SU-DHL-6 (cell line): ENCODE measurements at regions not wholly inside any gene's neighbourhood (a gene's known extent, or its start where the extent isn't known, plus 50 kb on each side); places are given as distances from the start of the nearest gene placed in this dataset.

Experiments used
- H2AFZ ChIP-seq: fragments of 200-600 bp; sonication (generic); 2 replicates; pipeline ENCODE4 v1.6.1; 2014; ENCODE audit warnings: low read depth, mild to moderate bottlenecking, moderate library complexity, mixed read lengths, antibody characterized with exemption, low read length; ENCODE audit not compliant: severe bottlenecking
- H3F3A ChIP-seq: fragments of 200-600 bp; shearing (Covaris generic); 2 replicates; pipeline ENCODE4 v1.6.0; 2016; ENCODE audit warnings: antibody characterized with exemption, mild to moderate bottlenecking; ENCODE audit not compliant: insufficient read depth
- H3K27ac ChIP-seq: fragments of 200-600 bp; sonication (generic); 2 replicates; pipeline ENCODE4 v1.5.1; 2016; ENCODE audit warnings: low read depth, mild to moderate bottlenecking, low read length, moderate library complexity, mixed read lengths
- H3K27me3 ChIP-seq: fragments of 200-600 bp; sonication (generic), shearing (Covaris generic); 2 replicates; pipeline ENCODE4 v1.6.0; 2014; ENCODE audit warnings: mild to moderate bottlenecking, low read length
- H3K36me3 ChIP-seq: fragments of 200-600 bp; sonication (generic); 2 replicates; pipeline ENCODE4 v1.6.1; 2014; ENCODE audit warnings: mild to moderate bottlenecking, low read length, mixed read lengths
- H3K4me2 ChIP-seq: fragments of 300-600, 200-600 bp; shearing (Covaris generic), sonication (generic); 2 replicates; pipeline ENCODE4 v1.6.0; 2014; ENCODE audit warnings: low read length, low read depth, mild to moderate bottlenecking; ENCODE audit not compliant: poor library complexity, severe bottlenecking
- H3K4me3 ChIP-seq: fragments of 200-600 bp; sonication (generic); 2 replicates; pipeline ENCODE4 v1.5.1; 2014; ENCODE audit warnings: antibody characterized with exemption, low read length, mild to moderate bottlenecking, mixed read lengths; ENCODE audit not compliant: insufficient read depth, poor library complexity, severe bottlenecking
- H3K79me2 ChIP-seq: fragments of 200-600 bp; sonication (generic); 2 replicates; pipeline ENCODE4 v1.6.1; 2014; ENCODE audit warnings: mild to moderate bottlenecking, low read length, moderate library complexity; ENCODE audit not compliant: insufficient read depth
- H3K9ac ChIP-seq: fragments of 200-600 bp; sonication (generic); 2 replicates; pipeline ENCODE4 v1.7.0; 2014; ENCODE audit warnings: mild to moderate bottlenecking, low read length
- H3K9me2 ChIP-seq: fragments of 200-600 bp; sonication (generic); replicated peaks from 2 replicates; pipeline ENCODE4 v1.6.1; 2014; ENCODE audit warnings: low read length; ENCODE audit not compliant: insufficient read depth
- H3K9me3 ChIP-seq: fragments of 200-600 bp; sonication (generic); 2 replicates; pipeline ENCODE4 v1.6.1; 2014; ENCODE audit warnings: low read length, mixed read lengths; ENCODE audit not compliant: insufficient read depth
- H4K20me1 ChIP-seq: fragments of 200-600 bp; sonication (generic); 2 replicates; pipeline ENCODE4 v1.6.1; 2014; ENCODE audit warnings: low read depth, mild to moderate bottlenecking, antibody characterized with exemption, low read length, moderate library complexity, mixed read lengths
- CTCF ChIP-seq: fragments of 200-600 bp; sonication (generic); IDR thresholded peaks from one replicate; pipeline ENCODE4 v1.5.1; 2017; ENCODE audit warnings: antibody characterized with exemption, mild to moderate bottlenecking, low read length, moderate library complexity; ENCODE audit not compliant: insufficient read depth, poor library complexity, severe bottlenecking
- EZH2phosphoT487 ChIP-seq: fragments of 200-600 bp; sonication (generic), shearing (Covaris generic); conservative IDR thresholded peaks from 2 replicates; pipeline ENCODE4 v1.6.1; 2018; ENCODE audit warnings: mild to moderate bottlenecking, antibody characterized with exemption, low read length, moderate library complexity, mixed read lengths

- Histone ChIP-seq H3K79me2 (no peaks in the 10 kb centered on the region), H3K9me2 (no peaks in the 10 kb centered on the region), H3K9me3 (no peaks in the 10 kb centered on the region), H3K36me3 (no peaks in the 10 kb centered on the region), H2AFZ (no peak overlapping the region), H3K27me3 (no peaks in the 10 kb centered on the region), H4K20me1 (no peaks in the 10 kb centered on the region), H3F3A (no peaks in the 10 kb centered on the region), H3K4me3 (no peak overlapping the region), H3K4me2 (no peak overlapping the region), H3K9ac (no peak overlapping the region), H3K27ac (no peak overlapping the region)
- TF ChIP-seq CTCF (no peak), EZH2phosphoT487 (no peak)
Measured at GRCh38 chr3:31369637-31370379, 162.9 kb upstream of the STT3B start.

- Histone ChIP-seq H3K4me3 (no peak overlapping the region), H3F3A (no peaks in the 10 kb centered on the region), H3K27ac (no peak overlapping the region), H4K20me1 (no peaks in the 10 kb centered on the region), H3K79me2 (no peaks in the 10 kb centered on the region), H3K9me3 (no peaks in the 10 kb centered on the region), H3K4me2 (no peak overlapping the region), H2AFZ (no peak overlapping the region), H3K27me3 (no peaks in the 10 kb centered on the region), H3K9me2 (no peaks in the 10 kb centered on the region), H3K9ac (no peak overlapping the region), H3K36me3 (no peaks in the 10 kb centered on the region)
- no peak for TF ChIP-seq CTCF
- TF ChIP-seq EZH2phosphoT487 = no peak
Measured at GRCh38 chr3:31370380-31370666, 162.4 kb upstream of the STT3B start.

- Histone ChIP-seq H3K36me3 (no peaks in the 10 kb centered on the region), H3K9me3 (no peaks in the 10 kb centered on the region), H3K9me2 (no peaks in the 10 kb centered on the region), H3K4me3 (no peak overlapping the region), H3K4me2 (no peak overlapping the region), H4K20me1 (no peaks in the 10 kb centered on the region), H3K27ac (no peak overlapping the region), H3K9ac (no peak overlapping the region), H2AFZ (no peak overlapping the region), H3F3A (no peaks in the 10 kb centered on the region), H3K79me2 (no peaks in the 10 kb centered on the region), H3K27me3 (0 out of 2 replicates have a peak, but pooled peaks cover 2% of the 10 kb centered on the region)
- TF ChIP-seq EZH2phosphoT487 (no peak), CTCF (no peak)
Measured at GRCh38 chr3:31370681-31371080, 162.0 kb upstream of the STT3B start.
